Fibroblast of mammary gland (primary cell): ENCODE measurements at regions not wholly inside any gene's neighbourhood (a gene's known extent, or its start where the extent isn't known, plus 50 kb on each side); places are given as distances from the start of the nearest gene placed in this dataset.
A peak's percentile ranks its signal among the peaks of the same experiment; 100 is the strongest.

Experiments used
- DNase-seq: peaks from one replicate; pipeline ENCODE4 v3.0.0-alpha.2; 2010; ENCODE audit warnings: low read depth
- H3K4me3 ChIP-seq: 2 replicates; pipeline ENCODE4 v1.5.1; 2011; ENCODE audit warnings: low read depth, mild to moderate bottlenecking, low read length, moderate library complexity; ENCODE audit not compliant: control insufficient read depth
- TF ChIP-seq, protein P1 (sequence below): conservative IDR thresholded peaks from 2 replicates; pipeline ENCODE4 v1.5.1; 2011; ENCODE audit warnings: low read depth, low read length, inconsistent platforms; ENCODE audit not compliant: control insufficient read depth, insufficient read depth

DNA sequence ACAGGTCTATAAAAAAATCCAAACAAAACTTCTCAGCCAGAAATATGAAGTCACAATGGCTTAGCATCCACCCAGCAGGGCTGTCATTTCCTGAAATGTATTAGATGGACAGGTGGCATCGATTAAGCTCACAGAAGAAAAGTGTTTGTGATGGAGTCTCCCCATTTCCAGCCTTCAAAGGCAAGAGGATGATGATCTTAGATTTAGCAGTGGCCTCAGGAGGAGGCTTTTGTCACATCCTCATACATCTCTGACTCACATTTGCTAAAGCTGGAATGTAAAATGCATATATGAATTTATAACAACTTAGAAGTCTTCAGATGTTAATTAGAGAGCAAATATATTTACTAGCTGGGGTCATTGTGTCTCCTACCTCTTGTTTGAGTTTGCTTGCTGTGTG, 441.9 kb downstream of the SPRY1 start:
- no peak overlapping the region for H3K4me3 ChIP-seq
- TF ChIP-seq, protein P1, sequence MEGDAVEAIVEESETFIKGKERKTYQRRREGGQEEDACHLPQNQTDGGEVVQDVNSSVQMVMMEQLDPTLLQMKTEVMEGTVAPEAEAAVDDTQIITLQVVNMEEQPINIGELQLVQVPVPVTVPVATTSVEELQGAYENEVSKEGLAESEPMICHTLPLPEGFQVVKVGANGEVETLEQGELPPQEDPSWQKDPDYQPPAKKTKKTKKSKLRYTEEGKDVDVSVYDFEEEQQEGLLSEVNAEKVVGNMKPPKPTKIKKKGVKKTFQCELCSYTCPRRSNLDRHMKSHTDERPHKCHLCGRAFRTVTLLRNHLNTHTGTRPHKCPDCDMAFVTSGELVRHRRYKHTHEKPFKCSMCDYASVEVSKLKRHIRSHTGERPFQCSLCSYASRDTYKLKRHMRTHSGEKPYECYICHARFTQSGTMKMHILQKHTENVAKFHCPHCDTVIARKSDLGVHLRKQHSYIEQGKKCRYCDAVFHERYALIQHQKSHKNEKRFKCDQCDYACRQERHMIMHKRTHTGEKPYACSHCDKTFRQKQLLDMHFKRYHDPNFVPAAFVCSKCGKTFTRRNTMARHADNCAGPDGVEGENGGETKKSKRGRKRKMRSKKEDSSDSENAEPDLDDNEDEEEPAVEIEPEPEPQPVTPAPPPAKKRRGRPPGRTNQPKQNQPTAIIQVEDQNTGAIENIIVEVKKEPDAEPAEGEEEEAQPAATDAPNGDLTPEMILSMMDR = no peak
- DNase-seq = peak; percentile 45

DNA sequence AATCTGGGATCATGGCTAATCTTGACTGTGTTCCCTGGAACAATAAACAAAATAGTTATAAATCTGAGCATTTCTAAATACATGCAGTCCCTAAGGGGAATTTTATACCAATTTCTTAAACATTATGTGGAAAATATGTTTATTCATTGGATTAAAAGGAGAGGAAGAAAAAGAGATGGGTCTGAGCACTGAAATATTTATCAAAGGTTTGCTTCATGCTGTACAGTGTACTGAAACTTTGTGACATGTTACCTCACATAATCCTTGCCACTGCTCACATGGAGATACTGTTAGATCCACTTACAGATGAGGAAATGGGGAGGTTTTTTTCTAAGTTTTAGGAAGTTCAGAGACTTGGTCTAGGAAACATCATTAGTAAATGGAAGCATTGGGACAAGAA, 443.6 kb downstream of the SPRY1 start:
- no peak overlapping the region for H3K4me3 ChIP-seq
- TF ChIP-seq, protein P1 = no peak
- no peak for DNase-seq

DNA sequence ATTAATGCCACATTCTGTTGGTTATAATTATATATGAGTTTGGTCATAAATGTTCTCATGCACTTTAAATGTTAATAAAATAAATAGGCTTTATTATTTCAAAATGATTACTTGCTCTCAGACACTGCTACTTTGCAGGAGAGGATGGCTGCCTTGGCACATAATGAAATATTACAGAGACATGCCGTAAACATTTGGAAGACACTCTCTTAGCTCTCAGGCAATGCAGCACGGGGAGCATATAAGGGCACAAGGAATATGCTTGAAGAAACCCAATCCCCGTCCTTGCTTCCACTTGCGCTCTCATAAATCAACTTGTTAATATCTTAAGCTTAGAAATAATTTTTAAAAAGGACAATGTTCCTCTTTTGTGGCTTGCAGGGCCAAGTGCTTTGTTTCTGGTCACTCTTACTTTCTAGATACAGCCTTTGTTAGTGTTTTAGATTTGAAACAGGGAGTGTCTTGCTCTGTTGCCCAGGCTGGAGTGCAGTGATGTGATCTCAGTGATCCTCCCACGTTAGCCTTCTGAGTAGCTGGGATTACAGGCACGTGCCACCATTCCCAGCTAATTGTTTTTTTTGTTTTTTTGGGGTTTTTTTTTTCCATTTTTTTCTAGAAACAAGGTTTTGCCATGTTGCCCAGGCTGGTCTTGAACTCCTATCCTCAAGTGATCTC, 445.0 kb downstream of the SPRY1 start:
- TF ChIP-seq, protein P1 = no peak
- H3K4me3 ChIP-seq = no peak overlapping the region
- DNase-seq = no peak

DNA sequence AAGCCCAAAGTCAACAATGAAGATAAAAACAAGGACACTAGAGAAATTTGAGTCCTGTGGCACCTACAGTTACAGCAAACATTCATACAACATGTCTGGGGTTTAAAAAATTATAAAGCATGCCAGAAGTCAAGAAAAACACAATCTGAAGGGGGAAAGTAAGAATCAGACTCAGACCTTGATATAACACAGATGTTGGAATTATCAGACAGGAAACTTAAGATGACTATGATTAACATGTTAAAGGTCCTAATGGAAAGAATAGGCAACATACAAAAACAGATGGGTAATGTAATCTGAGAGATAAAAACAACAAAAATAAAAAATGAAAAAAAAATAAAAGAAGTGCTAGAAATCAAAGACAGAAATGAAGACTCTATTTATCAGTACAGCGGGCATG, 446.5 kb downstream of the SPRY1 start:
- TF ChIP-seq, protein P1 = no peak
- DNase-seq = peak; percentile 59

DNA sequence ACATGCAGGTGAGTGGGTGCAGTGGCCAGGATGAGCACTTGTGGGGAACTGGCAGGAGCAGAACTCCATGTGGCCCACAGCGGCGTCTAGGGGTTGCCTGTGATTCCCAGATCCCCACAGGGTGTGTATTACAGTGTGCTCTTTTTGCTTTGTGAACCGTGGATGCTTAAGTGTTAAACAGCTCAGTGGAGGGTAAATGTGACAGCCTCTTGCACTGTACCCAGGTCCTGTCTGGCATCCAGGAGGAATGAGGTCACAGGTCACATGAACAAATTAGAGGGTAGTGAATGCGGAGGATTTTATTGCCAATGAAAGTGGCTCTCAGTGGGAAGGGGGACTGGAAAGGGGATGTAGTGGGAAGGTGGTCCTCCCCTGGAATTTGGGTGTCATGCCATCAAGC, 447.8 kb downstream of the SPRY1 start:
- TF ChIP-seq, protein P1 = no peak
- no peak overlapping the region for H3K4me3 ChIP-seq
- DNase-seq = no peak

More for the DNA sequence above, 446.5 kb downstream of the SPRY1 start:
- H3K4me3 ChIP-seq = no peak overlapping the region

DNA sequence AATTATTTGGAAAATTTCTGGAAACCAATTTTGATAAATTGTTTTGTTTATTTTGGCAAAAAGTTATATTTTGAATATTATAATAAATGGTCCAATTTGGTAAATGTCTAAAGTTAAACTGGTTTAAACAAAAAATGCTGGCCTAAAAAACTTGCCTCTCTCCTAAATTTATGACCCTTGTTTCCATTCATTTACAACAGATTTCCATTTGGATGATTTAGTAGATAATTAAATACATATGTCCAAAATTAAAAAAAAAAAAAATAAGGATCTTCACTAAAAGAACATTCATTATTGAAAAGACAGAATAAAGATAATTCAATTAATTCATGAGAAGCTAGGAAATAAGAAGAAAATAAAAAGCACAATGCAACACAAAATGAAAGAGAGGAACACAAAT, 449.5 kb downstream of the SPRY1 start:
- H3K4me3 ChIP-seq = no peak overlapping the region
- DNase-seq = no peak
- TF ChIP-seq, protein P1 = no peak

DNA sequence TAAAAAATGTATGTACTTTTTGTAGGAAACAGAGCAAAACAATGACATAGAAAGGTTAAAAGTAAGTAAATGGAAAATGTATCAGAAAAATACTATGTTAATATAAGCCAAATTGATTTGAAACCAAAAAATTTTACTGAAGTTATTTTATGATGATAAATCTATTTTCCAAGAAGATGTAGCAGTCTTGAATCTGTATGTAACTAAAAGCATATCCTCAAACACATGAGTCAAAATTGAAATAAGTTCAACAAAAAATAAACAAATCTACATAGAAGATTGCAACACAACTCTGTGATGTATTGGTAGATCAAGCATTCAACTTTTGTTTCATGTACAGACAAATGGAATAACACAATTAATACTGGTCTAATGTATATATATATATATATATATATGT, 450.0 kb downstream of the SPRY1 start:
- TF ChIP-seq, protein P1 = no peak
- DNase-seq = peak; percentile 45
- H3K4me3 ChIP-seq = no peak overlapping the region
